Caco-2 (cell line): ENCODE measurements at regions not wholly inside any gene's neighbourhood (a gene's known extent, or its start where the extent isn't known, plus 50 kb on each side); places are given as distances from the start of the nearest gene placed in this dataset.

Experiments
- BruUV-seq: library from RNA; stranded (reverse); fragments of 400-500 nt; replicated peaks from 2 replicates; lab custom pipeline; 2021; lab: Mats Ljungman, UMichigan
- CTCF ChIA-PET: fragments of 300-600 bp; sonication (Branson Sonifier 250); formaldehyde crosslinking; loops from one replicate; lab custom pipeline; 2022; ENCODE audit warnings: antibody characterized with exemption; lab: Charles Lee
- POLR2A ChIA-PET: fragments of 300-600 bp; sonication (Branson Sonifier 250); formaldehyde crosslinking; loops from one replicate; lab custom pipeline; 2022; ENCODE audit warnings: antibody characterized with exemption; lab: Charles Lee
- DNase-seq, 2 experiments: peaks; one replicate each; pipeline versions ENCODE4 v3.0.0 to v3.0.0-alpha.2; 2020 to 2022
- H3K27me3 ChIP-seq: replicated peaks from 2 replicates; pipeline ENCODE4 v1.6.0; 2011; ENCODE audit warnings: low read length; ENCODE audit not compliant: control insufficient read depth, insufficient read depth
- H3K36me3 ChIP-seq: 2 replicates; pipeline ENCODE4 v1.5.1; 2011; ENCODE audit warnings: low read length; ENCODE audit not compliant: control insufficient read depth, insufficient read depth
- H3K4me1 ChIP-seq: fragments of 250-450 bp; sonication (Bioruptor Pico); 2 replicates; pipeline ENCODE4 v1.5.1; 2020; ENCODE audit warnings: mild to moderate bottlenecking
- H3K4me3 ChIP-seq: 2 replicates; pipeline ENCODE4 v1.5.1; 2011; ENCODE audit warnings: low read depth, mild to moderate bottlenecking, control low read depth, low read length
- H3K9me3 ChIP-seq: fragments of 250-450 bp; sonication (Bioruptor Pico); 2 replicates; pipeline ENCODE4 v1.5.1; 2020; ENCODE audit warnings: mild to moderate bottlenecking, moderate library complexity
- H3K27ac Mint-ChIP-seq: one replicate; pipeline ENCODE4 v1.8.0; 2022; ENCODE audit warnings: mixed read lengths; ENCODE audit not compliant: unreplicated experiment
- H3K27me3 Mint-ChIP-seq: one replicate; pipeline ENCODE4 v1.8.0; 2022; ENCODE audit warnings: mixed read lengths; ENCODE audit not compliant: insufficient read depth, unreplicated experiment
- H3K36me3 Mint-ChIP-seq: one replicate; pipeline ENCODE4 v1.8.0; 2022; ENCODE audit warnings: mild to moderate bottlenecking, mixed read lengths; ENCODE audit not compliant: insufficient read depth, unreplicated experiment
- H3K4me1 Mint-ChIP-seq: one replicate; pipeline ENCODE4 v1.8.0; 2022; ENCODE audit warnings: low read depth, mixed read lengths; ENCODE audit not compliant: unreplicated experiment
- H3K4me3 Mint-ChIP-seq: one replicate; pipeline ENCODE4 v1.8.0; 2022; ENCODE audit warnings: mild to moderate bottlenecking, moderate library complexity, mixed read lengths; ENCODE audit not compliant: unreplicated experiment
- H3K9me3 Mint-ChIP-seq: one replicate; pipeline ENCODE4 v1.8.0; 2022; ENCODE audit warnings: mixed read lengths; ENCODE audit not compliant: unreplicated experiment
- intact Hi-C: fragments of 100-400 bp; cut with micrococcal nuclease; formaldehyde crosslinking; loops from one replicate; pipeline ENCODE4 v1.10.0; 2022; ENCODE audit not compliant: unreplicated experiment
- TF ChIP-seq, protein P1 (sequence below), 2 experiments: fragments of 200-600 bp in 1 of 2; IDR thresholded peaks; 1 replicate in 1 of 2; 2 replicates in 1 of 2; pipeline versions ENCODE4 v1.5.1 to v1.8.0; 2011 to 2022; ENCODE audit warnings: antibody characterized with exemption in 1 of 2, control low read depth in 1 of 2, inconsistent platforms in 1 of 2, low read depth in 1 of 2, low read length in 1 of 2, mild to moderate bottlenecking in 1 of 2, moderate library complexity in 1 of 2; ENCODE audit not compliant: insufficient read depth in 1 of 2, severe bottlenecking in 1 of 2, unreplicated experiment in 1 of 2

DNA sequence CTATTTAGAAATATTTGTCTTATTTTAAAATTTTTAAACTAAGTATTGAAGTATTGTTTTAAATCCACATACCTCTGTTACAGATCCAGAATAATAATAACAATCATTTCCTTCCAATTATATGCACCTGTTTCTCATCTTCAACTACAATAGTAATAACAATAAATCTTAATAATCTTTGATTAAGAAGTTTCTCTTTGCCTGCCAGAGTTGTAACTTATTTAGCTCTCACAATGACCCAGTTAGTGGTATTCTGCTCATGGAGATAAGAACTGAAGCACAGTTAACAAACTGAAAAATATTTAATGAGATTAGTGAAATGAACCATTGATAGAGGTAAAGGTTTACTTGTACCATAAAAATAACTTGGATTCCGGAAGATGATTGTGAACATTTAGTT, 796.3 kb downstream of the LUZP2 start:
- POLR2A ChIA-PET: no interaction called here
- Mint-ChIP-seq H3K27me3 (no peaks in the 10 kb centered on the region), H3K4me3 (no peak overlapping the region), H3K36me3 (no peaks in the 10 kb centered on the region), H3K27ac (no peak overlapping the region), H3K4me1 (no peaks in the 10 kb centered on the region), H3K9me3 (no peaks in the 10 kb centered on the region)
- no TSS peak for BruUV-seq
- Histone ChIP-seq H3K9me3 (0 out of 2 replicates have a peak, but pooled peaks cover 3% of the 10 kb centered on the region), H3K27me3 (no peaks in the 10 kb centered on the region), H3K4me3 (no peak overlapping the region), H3K36me3 (no peaks in the 10 kb centered on the region), H3K4me1 (no peaks in the 10 kb centered on the region)
- CTCF ChIA-PET: no interaction called here
- intact Hi-C loops: no loop called here
- TF ChIP-seq, protein P1, sequence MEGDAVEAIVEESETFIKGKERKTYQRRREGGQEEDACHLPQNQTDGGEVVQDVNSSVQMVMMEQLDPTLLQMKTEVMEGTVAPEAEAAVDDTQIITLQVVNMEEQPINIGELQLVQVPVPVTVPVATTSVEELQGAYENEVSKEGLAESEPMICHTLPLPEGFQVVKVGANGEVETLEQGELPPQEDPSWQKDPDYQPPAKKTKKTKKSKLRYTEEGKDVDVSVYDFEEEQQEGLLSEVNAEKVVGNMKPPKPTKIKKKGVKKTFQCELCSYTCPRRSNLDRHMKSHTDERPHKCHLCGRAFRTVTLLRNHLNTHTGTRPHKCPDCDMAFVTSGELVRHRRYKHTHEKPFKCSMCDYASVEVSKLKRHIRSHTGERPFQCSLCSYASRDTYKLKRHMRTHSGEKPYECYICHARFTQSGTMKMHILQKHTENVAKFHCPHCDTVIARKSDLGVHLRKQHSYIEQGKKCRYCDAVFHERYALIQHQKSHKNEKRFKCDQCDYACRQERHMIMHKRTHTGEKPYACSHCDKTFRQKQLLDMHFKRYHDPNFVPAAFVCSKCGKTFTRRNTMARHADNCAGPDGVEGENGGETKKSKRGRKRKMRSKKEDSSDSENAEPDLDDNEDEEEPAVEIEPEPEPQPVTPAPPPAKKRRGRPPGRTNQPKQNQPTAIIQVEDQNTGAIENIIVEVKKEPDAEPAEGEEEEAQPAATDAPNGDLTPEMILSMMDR (IDR thresholded peaks at IDR 0.05; ENCODE audit: insufficient read depth in 1 of 2, low read depth in 1 of 2, low read length in 1 of 2, severe bottlenecking in 1 of 2, unreplicated experiment in 1 of 2): no peak
- DNase-seq: no peak

- H3K4me3 Mint-ChIP-seq: no peak overlapping the region
- intact Hi-C loops: no loop called here
These were observed 801.6 kb downstream of the LUZP2 start for GRCh38 chr11:25298450-25298849.

DNA sequence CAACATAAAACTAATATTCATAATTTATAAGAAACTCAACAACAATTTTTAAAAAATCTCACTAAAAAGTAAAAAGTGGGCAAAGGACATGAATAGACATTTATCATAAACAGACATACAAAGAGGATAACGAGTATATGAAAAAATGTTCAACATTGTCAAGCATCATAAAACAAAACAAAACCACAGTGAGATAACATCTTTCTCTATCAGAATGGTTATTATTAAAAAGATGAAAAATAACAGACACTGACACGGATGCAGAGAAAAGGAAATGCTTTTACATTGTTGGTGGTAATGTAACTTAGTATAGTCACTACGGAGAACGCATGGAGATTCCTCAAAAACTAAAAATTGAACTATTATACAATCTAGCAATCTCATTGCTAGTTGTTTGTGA, 813.0 kb downstream of the LUZP2 start:
- Mint-ChIP-seq H3K27ac (no peak overlapping the region), H3K9me3 (peaks cover 18% of the 10 kb centered on the region), H3K4me3 (no peak overlapping the region), H3K36me3 (no peaks in the 10 kb centered on the region), H3K4me1 (no peaks in the 10 kb centered on the region), H3K27me3 (no peaks in the 10 kb centered on the region)
- TF ChIP-seq, protein P1 (IDR thresholded peaks at IDR 0.05; ENCODE audit: insufficient read depth in 1 of 2, low read depth in 1 of 2, low read length in 1 of 2, severe bottlenecking in 1 of 2, unreplicated experiment in 1 of 2): no peak
- POLR2A ChIA-PET: no interaction called here
- H3K36me3 ChIP-seq: no peaks in the 10 kb centered on the region
- DNase-seq: no peak
- H3K4me3 ChIP-seq: no peak overlapping the region
- no peaks in the 10 kb centered on the region for H3K9me3 ChIP-seq
- no peaks in the 10 kb centered on the region for H3K4me1 ChIP-seq
- CTCF ChIA-PET: no interaction called here
- intact Hi-C loops: no loop called here
- no TSS peak for BruUV-seq
- H3K27me3 ChIP-seq: no peaks in the 10 kb centered on the region

More at GRCh38 chr11:25298450-25298849, 801.6 kb downstream of the LUZP2 start:
- Histone ChIP-seq H3K9me3 (no peaks in the 10 kb centered on the region), H3K27me3 (no peaks in the 10 kb centered on the region), H3K4me3 (no peak overlapping the region), H3K36me3 (no peaks in the 10 kb centered on the region), H3K4me1 (no peaks in the 10 kb centered on the region)
- CTCF ChIA-PET: no interaction called here
- Mint-ChIP-seq H3K9me3 (no peaks in the 10 kb centered on the region), H3K27me3 (no peaks in the 10 kb centered on the region), H3K36me3 (no peaks in the 10 kb centered on the region), H3K4me1 (no peaks in the 10 kb centered on the region), H3K27ac (no peak overlapping the region)
- BruUV-seq: no TSS peak
- POLR2A ChIA-PET: no interaction called here
- no peak for DNase-seq
- TF ChIP-seq, protein P1 (IDR thresholded peaks at IDR 0.05; ENCODE audit: insufficient read depth in 1 of 2, low read depth in 1 of 2, low read length in 1 of 2, severe bottlenecking in 1 of 2, unreplicated experiment in 1 of 2): no peak
